GM23248 (cell line): ENCODE measurements at regions not wholly inside any gene's neighbourhood (a gene's known extent, or its start where the extent isn't known, plus 50 kb on each side); places are given as distances from the start of the nearest gene placed in this dataset.
"Not testable (repeated sequence)": the region's sequence is repeated elsewhere in the genome, so short reads cannot be mapped to it uniquely, and the experiment has no call there.

ENCODE experiments used
- DNase-seq: peaks from one replicate; pipeline ENCODE4 v3.0.0-alpha.2; 2015
- H2AFZ ChIP-seq: fragments of 200-600 bp; sonication (generic); 2 replicates; pipeline ENCODE4 v1.6.1; 2016; ENCODE audit warnings: antibody characterized with exemption
- H3F3A ChIP-seq: fragments of 200-600 bp; sonication (generic); 2 replicates; pipeline ENCODE4 v1.6.1; 2016; ENCODE audit warnings: mild to moderate bottlenecking, antibody characterized with exemption, mixed run types; ENCODE audit not compliant: insufficient read depth
- H3K27ac ChIP-seq: fragments of 200-600 bp; sonication (generic); 2 replicates; pipeline ENCODE4 v1.5.1; 2016; ENCODE audit warnings: mild to moderate bottlenecking
- H3K27me3 ChIP-seq: fragments of 200-600 bp; sonication (generic); replicated peaks from 2 replicates; pipeline ENCODE4 v1.6.1; 2016; ENCODE audit warnings: mild to moderate bottlenecking; ENCODE audit not compliant: insufficient read depth
- H3K36me3 ChIP-seq: fragments of 200-600 bp; sonication (generic); 2 replicates; pipeline ENCODE4 v1.6.1; 2016; ENCODE audit warnings: low read depth, mild to moderate bottlenecking
- H3K4me1 ChIP-seq: fragments of 200-600 bp; sonication (generic); 2 replicates; pipeline ENCODE4 v1.6.1; 2016; ENCODE audit warnings: mild to moderate bottlenecking; ENCODE audit not compliant: insufficient read depth
- H3K4me2 ChIP-seq: fragments of 200-600 bp; sonication (generic); one replicate; pipeline ENCODE4 v1.6.1; 2016; ENCODE audit warnings: mild to moderate bottlenecking; ENCODE audit not compliant: unreplicated experiment
- H3K4me3 ChIP-seq: fragments of 200-600 bp; sonication (generic); 2 replicates; pipeline ENCODE4 v1.5.1; 2016; ENCODE audit warnings: mild to moderate bottlenecking
- H3K79me2 ChIP-seq: fragments of 200-600 bp; sonication (generic); 2 replicates; pipeline ENCODE4 v1.6.1; 2016; ENCODE audit warnings: mild to moderate bottlenecking; ENCODE audit not compliant: insufficient read depth
- H3K9ac ChIP-seq: fragments of 200-600 bp; sonication (generic); 2 replicates; pipeline ENCODE4 v1.6.1; 2016; ENCODE audit warnings: mild to moderate bottlenecking
- H3K9me2 ChIP-seq: fragments of 200-600 bp; sonication (generic); 2 replicates; pipeline ENCODE4 v1.6.1; 2016; ENCODE audit warnings: mixed run types, mild to moderate bottlenecking, moderate library complexity; ENCODE audit not compliant: insufficient read depth
- H3K9me3 ChIP-seq: fragments of 200-600 bp; sonication (generic); one replicate; pipeline ENCODE4 v1.6.1; 2017; ENCODE audit warnings: low read depth
- H4K20me1 ChIP-seq: fragments of 200-600 bp; sonication (generic); 2 replicates; pipeline ENCODE4 v1.6.0; 2016; ENCODE audit not compliant: insufficient read depth
- EZH2 ChIP-seq: fragments of 200-600 bp; sonication (generic); IDR thresholded peaks from 2 replicates; pipeline ENCODE4 v1.6.1; 2018; ENCODE audit warnings: antibody characterized with exemption, mild to moderate bottlenecking; ENCODE audit not compliant: insufficient read depth, poor library complexity, severe bottlenecking
- EZH2phosphoT487 ChIP-seq: fragments of 200-600 bp; sonication (generic); IDR thresholded peaks from 2 replicates; pipeline ENCODE4 v1.6.1; 2018; ENCODE audit warnings: antibody characterized with exemption, moderate library complexity, mild to moderate bottlenecking, low read depth; ENCODE audit not compliant: insufficient read depth
- WGBS, 2 experiments: methylation state at CpG; one replicate each; pipeline ENCODE4 v1.1.6; 2015 to 2017; ENCODE audit warnings: low lambda C conversion rate in 2 of 2, low coverage in 1 of 2; ENCODE audit errors: missing lambda C conversion rate in 2 of 2; 5-methylcytosine and 5-hydroxymethylcytosine counted together
- in situ Hi-C: fragments of 300-500 bp; cut with MboI; formaldehyde crosslinking; loops from 2 replicates; pipeline ENCODE4 v1.15.0; 2020

DNA sequence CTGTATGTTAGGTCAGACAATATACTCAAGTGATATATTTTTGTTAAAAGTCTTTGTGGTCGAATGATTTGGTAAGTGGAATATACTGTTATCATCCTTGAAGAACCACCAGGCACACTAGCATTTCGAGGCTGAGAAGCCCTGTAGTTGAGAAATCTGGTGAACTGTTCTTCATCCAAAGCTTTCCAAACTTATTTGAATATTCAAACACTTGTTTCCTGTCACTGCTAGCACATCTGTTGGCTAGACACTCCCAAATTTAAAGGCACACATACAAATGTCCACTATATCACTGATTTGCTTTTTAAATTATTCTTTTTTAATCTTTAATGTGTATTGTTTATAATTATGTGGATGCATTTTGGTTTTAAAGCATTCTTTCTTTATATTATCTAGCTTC is 241.9 kb upstream of the CNTNAP5 start:
- no peaks in the 10 kb centered on the region for H3K79me2 ChIP-seq
- in situ Hi-C loops: no loop called here
- H3F3A ChIP-seq: no peaks in the 10 kb centered on the region
- H3K9me3 ChIP-seq: no peaks in the 10 kb centered on the region
- DNase-seq: no peak
- no peaks in the 10 kb centered on the region for H3K27me3 ChIP-seq
- no peak overlapping the region for H2AFZ ChIP-seq
- H3K36me3 ChIP-seq: no peaks in the 10 kb centered on the region
- H3K4me3 ChIP-seq: no peak overlapping the region
- TF ChIP-seq EZH2 (no peak), EZH2phosphoT487 (no peak)
- H3K9me2 ChIP-seq: no peaks in the 10 kb centered on the region
- H3K4me1 ChIP-seq: no peaks in the 10 kb centered on the region
- no peak overlapping the region for H3K9ac ChIP-seq
- WGBS, 2 experiments: 12 to 15% methylated on average over 2 of the region's 2 CpGs
- H4K20me1 ChIP-seq: no peaks in the 10 kb centered on the region
- no peak overlapping the region for H3K4me2 ChIP-seq
- no peak overlapping the region for H3K27ac ChIP-seq

DNA sequence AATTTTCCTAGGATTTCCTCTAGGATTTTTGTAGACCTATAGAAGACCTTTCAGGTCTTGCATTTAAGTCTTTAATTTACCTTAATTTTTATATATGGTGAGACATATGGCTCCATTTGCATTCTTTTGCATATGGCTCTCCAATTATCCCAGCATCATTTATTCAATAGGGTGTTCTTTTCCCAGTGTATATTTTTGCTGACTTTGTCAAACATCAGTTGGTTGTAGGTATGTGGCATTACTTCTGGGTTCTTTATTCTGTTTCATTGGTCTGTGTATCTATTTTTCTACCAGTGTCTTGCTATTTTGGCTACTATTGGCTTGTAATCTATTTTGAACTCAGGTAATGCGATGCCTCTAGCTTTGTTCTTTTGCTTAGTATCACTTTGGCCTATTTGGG is 239.8 kb upstream of the CNTNAP5 start:
- Histone ChIP-seq H3K79me2 (no peaks in the 10 kb centered on the region), H3K4me1 (no peaks in the 10 kb centered on the region), H3K9me2 (no peaks in the 10 kb centered on the region), H3K27ac (no peak overlapping the region), H3K4me3 (no peak overlapping the region), H3F3A (no peaks in the 10 kb centered on the region), H2AFZ (no peak overlapping the region), H3K9ac (no peak overlapping the region), H4K20me1 (no peaks in the 10 kb centered on the region), H3K4me2 (no peak overlapping the region), H3K27me3 (no peaks in the 10 kb centered on the region), H3K9me3 (no peaks in the 10 kb centered on the region), H3K36me3 (no peaks in the 10 kb centered on the region)
- no peak for DNase-seq
- in situ Hi-C loops: no loop called here
- TF ChIP-seq EZH2: no peak
- TF ChIP-seq EZH2phosphoT487: no peak
- 0 to 3% methylated on average over 1 of the region's 1 CpG for WGBS, 2 experiments

GRCh38 chr2:123791207-123791606 is 233.9 kb upstream of the CNTNAP5 start:
- Histone ChIP-seq H3K27ac (no peak overlapping the region), H3K9ac (no peak overlapping the region), H3K4me2 (no peak overlapping the region), H2AFZ (no peak overlapping the region), H3K36me3 (no peaks in the 10 kb centered on the region), H4K20me1 (no peaks in the 10 kb centered on the region), H3K9me2 (peaks cover 3% of the 10 kb centered on the region; the same call in 1 of the 2 replicates), H3K27me3 (no peaks in the 10 kb centered on the region), H3K9me3 (no peaks in the 10 kb centered on the region), H3K4me1 (no peaks in the 10 kb centered on the region), H3K4me3 (no peak overlapping the region), H3K79me2 (no peaks in the 10 kb centered on the region), H3F3A (no peaks in the 10 kb centered on the region)
- TF ChIP-seq EZH2phosphoT487: no peak
- no peak for TF ChIP-seq EZH2
- no peak for DNase-seq
- in situ Hi-C loops: no loop called here
- 27% methylated on average over 4 of the region's 4 CpGs for WGBS, 2 experiments

- no peak for DNase-seq
These were observed 233.4 kb upstream of the CNTNAP5 start for GRCh38 chr2:123791684-123792083.

GRCh38 chr2:123804126-123804525 is 221.0 kb upstream of the CNTNAP5 start:
- H3K4me3 ChIP-seq, in situ Hi-C loops, H2AFZ ChIP-seq, H3K9me3 ChIP-seq, H3K27ac ChIP-seq, H3F3A ChIP-seq, H3K36me3 ChIP-seq, H3K9me2 ChIP-seq, H3K79me2 ChIP-seq, DNase-seq, H3K9ac ChIP-seq, H4K20me1 ChIP-seq, H3K4me1 ChIP-seq, H3K27me3 ChIP-seq, H3K4me2 ChIP-seq: not testable (repeated sequence)
- WGBS, 2 experiments: 28 to 39% methylated on average over 6 of the region's 6 CpGs

More at GRCh38 chr2:123791684-123792083, 233.4 kb upstream of the CNTNAP5 start:
- Histone ChIP-seq H3K9me2 (peaks cover 3% of the 10 kb centered on the region; the same call in 1 of the 2 replicates), H3K4me3 (no peak overlapping the region), H2AFZ (no peak overlapping the region), H3K27ac (no peak overlapping the region), H3F3A (no peaks in the 10 kb centered on the region), H3K9me3 (no peaks in the 10 kb centered on the region), H3K27me3 (no peaks in the 10 kb centered on the region), H3K9ac (no peak overlapping the region), H3K4me1 (no peaks in the 10 kb centered on the region), H3K79me2 (no peaks in the 10 kb centered on the region), H3K36me3 (no peaks in the 10 kb centered on the region), H3K4me2 (no peak overlapping the region), H4K20me1 (no peaks in the 10 kb centered on the region)
- in situ Hi-C loops: no loop called here
- no peak for TF ChIP-seq EZH2
- no peak for TF ChIP-seq EZH2phosphoT487

GRCh38 chr2:123805746-123806145 is 219.3 kb upstream of the CNTNAP5 start:
- in situ Hi-C loops, H3K4me3 ChIP-seq, H3K79me2 ChIP-seq, H3K27me3 ChIP-seq, H3K36me3 ChIP-seq, DNase-seq, H4K20me1 ChIP-seq, H3K4me2 ChIP-seq, H3K4me1 ChIP-seq, H2AFZ ChIP-seq, H3F3A ChIP-seq, H3K27ac ChIP-seq, H3K9me3 ChIP-seq, H3K9ac ChIP-seq, H3K9me2 ChIP-seq: not testable (repeated sequence)
- 8 to 12% methylated on average over 3 of the region's 3 CpGs for WGBS, 2 experiments
